ENCODE measurements at regions not wholly inside any gene's neighbourhood (a gene's known extent, or its start where the extent isn't known, plus 50 kb on each side); places are given as distances from the start of the nearest gene placed in this dataset.
"Not testable (repeated sequence)": the region's sequence is repeated elsewhere in the genome, so short reads cannot be mapped to it uniquely, and the experiment has no call there.

DNA sequence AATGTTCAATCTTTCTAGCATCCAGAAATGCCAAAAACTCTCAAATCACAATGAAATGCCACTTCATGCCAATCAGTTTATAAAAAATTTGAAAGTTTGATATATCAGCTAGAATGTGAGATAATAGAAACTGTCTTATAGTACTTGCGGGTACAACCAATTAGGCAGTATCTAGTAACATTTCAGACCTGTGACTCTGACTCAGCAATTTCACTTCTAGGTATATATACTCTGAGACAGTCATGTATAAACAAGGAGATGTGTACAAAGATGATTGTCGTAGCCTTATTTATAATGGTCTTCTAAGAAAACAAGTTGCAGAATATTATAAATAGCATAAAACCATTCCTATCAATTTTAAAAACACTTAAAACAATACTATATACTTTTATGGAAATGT is 252.3 kb upstream of the PODXL start:
- CTCF ChIA-PET: interaction anchor here (1.1 kb wide), 1 partner anchor 36 kb away, joined by 3 read pairs; no protein-coding TSS in a partner anchor
- Histone ChIP-seq H2AFZ (ENCODE audit: low read depth) (no peak overlapping the region), H3K4me3 (ENCODE audit: low read depth in 2 of 2, low read length in 1 of 2) (no peak overlapping the region), H3K9me2 (no peaks in the 10 kb centered on the region), H3K9me3 (no peaks in the 10 kb centered on the region), H3F3A (replicated peaks; ENCODE audit: insufficient read depth) (no peaks in the 10 kb centered on the region), H3K27me3 (ENCODE audit: insufficient read depth) (no peaks in the 10 kb centered on the region), H3K27ac (ENCODE audit: low read depth in 2 of 2, low read length in 1 of 2) (no peak overlapping the region), H4K20me1 (ENCODE audit: insufficient read depth) (no peaks in the 10 kb centered on the region), H3K36me3 (replicated peaks in 1 of 2; ENCODE audit: control insufficient read depth in 1 of 2, insufficient read depth in 2 of 2, low read length in 1 of 2) (no peaks in the 10 kb centered on the region), H3K4me1 (ENCODE audit: control insufficient read depth in 1 of 2, insufficient read depth in 2 of 2, low read depth in 1 of 2, low read length in 1 of 2) (no peaks in the 10 kb centered on the region), H3K9ac (no peak overlapping the region), H3K79me2 (ENCODE audit: insufficient read depth) (no peaks in the 10 kb centered on the region), H3K4me2 (no peak overlapping the region)
- POLR2A ChIA-PET: no interaction called here
- WGBS (ENCODE audit: low lambda C conversion rate): 61% methylated on average over 2 of the region's 2 CpGs
- no peak for DNase-seq
- TF ChIP-seq, protein P1, sequence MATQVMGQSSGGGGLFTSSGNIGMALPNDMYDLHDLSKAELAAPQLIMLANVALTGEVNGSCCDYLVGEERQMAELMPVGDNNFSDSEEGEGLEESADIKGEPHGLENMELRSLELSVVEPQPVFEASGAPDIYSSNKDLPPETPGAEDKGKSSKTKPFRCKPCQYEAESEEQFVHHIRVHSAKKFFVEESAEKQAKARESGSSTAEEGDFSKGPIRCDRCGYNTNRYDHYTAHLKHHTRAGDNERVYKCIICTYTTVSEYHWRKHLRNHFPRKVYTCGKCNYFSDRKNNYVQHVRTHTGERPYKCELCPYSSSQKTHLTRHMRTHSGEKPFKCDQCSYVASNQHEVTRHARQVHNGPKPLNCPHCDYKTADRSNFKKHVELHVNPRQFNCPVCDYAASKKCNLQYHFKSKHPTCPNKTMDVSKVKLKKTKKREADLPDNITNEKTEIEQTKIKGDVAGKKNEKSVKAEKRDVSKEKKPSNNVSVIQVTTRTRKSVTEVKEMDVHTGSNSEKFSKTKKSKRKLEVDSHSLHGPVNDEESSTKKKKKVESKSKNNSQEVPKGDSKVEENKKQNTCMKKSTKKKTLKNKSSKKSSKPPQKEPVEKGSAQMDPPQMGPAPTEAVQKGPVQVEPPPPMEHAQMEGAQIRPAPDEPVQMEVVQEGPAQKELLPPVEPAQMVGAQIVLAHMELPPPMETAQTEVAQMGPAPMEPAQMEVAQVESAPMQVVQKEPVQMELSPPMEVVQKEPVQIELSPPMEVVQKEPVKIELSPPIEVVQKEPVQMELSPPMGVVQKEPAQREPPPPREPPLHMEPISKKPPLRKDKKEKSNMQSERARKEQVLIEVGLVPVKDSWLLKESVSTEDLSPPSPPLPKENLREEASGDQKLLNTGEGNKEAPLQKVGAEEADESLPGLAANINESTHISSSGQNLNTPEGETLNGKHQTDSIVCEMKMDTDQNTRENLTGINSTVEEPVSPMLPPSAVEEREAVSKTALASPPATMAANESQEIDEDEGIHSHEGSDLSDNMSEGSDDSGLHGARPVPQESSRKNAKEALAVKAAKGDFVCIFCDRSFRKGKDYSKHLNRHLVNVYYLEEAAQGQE (IDR thresholded peaks at IDR 0.05; ENCODE audit: low read depth, low read length): no peak
- TF ChIP-seq TAF1 (IDR thresholded peaks at IDR 0.05; ENCODE audit: borderline replicate concordance, low read depth, low read length) (no peak), POLR2AphosphoS5 (IDR thresholded peaks at IDR 0.05; ENCODE audit: low read depth, low read length) (no peak), TCF12 (IDR thresholded peaks at IDR 0.05) (no peak), TEAD4 (IDR thresholded peaks at IDR 0.05; ENCODE audit: borderline replicate concordance, insufficient read depth) (no peak), GABPA (IDR thresholded peaks at IDR 0.05; ENCODE audit: low read depth) (no peak), FOXJ3 (CRISPR knock-in tag; IDR thresholded peaks at IDR 0.05) (no peak), JUND (IDR thresholded peaks at IDR 0.05) (no peak), SIN3A (IDR thresholded peaks at IDR 0.05; ENCODE audit: borderline replicate concordance, low read depth, low read length) (no peak), NFIC (IDR thresholded peaks at IDR 0.05; ENCODE audit: borderline replicate concordance) (no peak), CHD2 (IDR thresholded peaks at IDR 0.05; ENCODE audit: low read length, partially characterized antibody) (no peak), EZH2phosphoT487 (IDR thresholded peaks at IDR 0.05; ENCODE audit: borderline replicate concordance, low read depth) (no peak), NRF1 (IDR thresholded peaks at IDR 0.05; ENCODE audit: low read depth, low read length) (no peak), GATA2 (CRISPR knock-in tag; IDR thresholded peaks at IDR 0.05) (no peak)
- TF ChIP-seq, protein P2, sequence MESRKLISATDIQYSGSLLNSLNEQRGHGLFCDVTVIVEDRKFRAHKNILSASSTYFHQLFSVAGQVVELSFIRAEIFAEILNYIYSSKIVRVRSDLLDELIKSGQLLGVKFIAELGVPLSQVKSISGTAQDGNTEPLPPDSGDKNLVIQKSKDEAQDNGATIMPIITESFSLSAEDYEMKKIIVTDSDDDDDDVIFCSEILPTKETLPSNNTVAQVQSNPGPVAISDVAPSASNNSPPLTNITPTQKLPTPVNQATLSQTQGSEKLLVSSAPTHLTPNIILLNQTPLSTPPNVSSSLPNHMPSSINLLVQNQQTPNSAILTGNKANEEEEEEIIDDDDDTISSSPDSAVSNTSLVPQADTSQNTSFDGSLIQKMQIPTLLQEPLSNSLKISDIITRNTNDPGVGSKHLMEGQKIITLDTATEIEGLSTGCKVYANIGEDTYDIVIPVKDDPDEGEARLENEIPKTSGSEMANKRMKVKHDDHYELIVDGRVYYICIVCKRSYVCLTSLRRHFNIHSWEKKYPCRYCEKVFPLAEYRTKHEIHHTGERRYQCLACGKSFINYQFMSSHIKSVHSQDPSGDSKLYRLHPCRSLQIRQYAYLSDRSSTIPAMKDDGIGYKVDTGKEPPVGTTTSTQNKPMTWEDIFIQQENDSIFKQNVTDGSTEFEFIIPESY (IDR thresholded peaks at IDR 0.05; ENCODE audit: borderline replicate concordance, low read depth): no peak
- TF ChIP-seq, protein P3, sequence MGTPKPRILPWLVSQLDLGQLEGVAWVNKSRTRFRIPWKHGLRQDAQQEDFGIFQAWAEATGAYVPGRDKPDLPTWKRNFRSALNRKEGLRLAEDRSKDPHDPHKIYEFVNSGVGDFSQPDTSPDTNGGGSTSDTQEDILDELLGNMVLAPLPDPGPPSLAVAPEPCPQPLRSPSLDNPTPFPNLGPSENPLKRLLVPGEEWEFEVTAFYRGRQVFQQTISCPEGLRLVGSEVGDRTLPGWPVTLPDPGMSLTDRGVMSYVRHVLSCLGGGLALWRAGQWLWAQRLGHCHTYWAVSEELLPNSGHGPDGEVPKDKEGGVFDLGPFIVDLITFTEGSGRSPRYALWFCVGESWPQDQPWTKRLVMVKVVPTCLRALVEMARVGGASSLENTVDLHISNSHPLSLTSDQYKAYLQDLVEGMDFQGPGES (IDR thresholded peaks at IDR 0.05; ENCODE audit: low read depth, low read length): no peak
- TF ChIP-seq, protein P4, sequence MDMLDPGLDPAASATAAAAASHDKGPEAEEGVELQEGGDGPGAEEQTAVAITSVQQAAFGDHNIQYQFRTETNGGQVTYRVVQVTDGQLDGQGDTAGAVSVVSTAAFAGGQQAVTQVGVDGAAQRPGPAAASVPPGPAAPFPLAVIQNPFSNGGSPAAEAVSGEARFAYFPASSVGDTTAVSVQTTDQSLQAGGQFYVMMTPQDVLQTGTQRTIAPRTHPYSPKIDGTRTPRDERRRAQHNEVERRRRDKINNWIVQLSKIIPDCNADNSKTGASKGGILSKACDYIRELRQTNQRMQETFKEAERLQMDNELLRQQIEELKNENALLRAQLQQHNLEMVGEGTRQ (IDR thresholded peaks at IDR 0.05; ENCODE audit: borderline replicate concordance, low read depth, low read length): no peak

DNA sequence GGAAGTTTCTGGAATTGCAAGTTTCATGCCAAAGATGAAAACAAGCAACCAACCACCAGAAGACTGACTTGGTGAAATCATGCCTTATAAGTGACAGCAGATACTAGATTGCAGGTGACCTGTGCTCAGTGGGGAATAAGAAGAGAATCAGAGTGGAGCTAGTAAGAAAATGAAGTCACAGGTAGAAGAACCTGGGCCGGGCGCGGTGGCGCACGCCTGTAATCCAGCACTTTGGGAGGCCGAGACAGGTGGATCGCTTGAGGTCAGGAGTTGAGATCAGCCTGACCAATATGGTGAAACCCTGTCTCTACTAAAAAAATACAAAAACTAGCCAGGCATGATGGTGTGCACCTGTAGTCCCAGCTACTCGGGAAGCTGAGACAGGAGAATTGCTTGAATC is 251.7 kb upstream of the PODXL start:
- H3K4me3 ChIP-seq (ENCODE audit: low read depth in 2 of 2, low read length in 1 of 2); H2AFZ ChIP-seq (ENCODE audit: low read depth); H3K9ac ChIP-seq; H3K27me3 ChIP-seq (ENCODE audit: insufficient read depth); H3K79me2 ChIP-seq (ENCODE audit: insufficient read depth); H3K4me1 ChIP-seq (ENCODE audit: control insufficient read depth in 1 of 2, insufficient read depth in 2 of 2, low read depth in 1 of 2, low read length in 1 of 2); H3F3A ChIP-seq (replicated peaks; ENCODE audit: insufficient read depth); H3K27ac ChIP-seq (ENCODE audit: low read depth in 2 of 2, low read length in 1 of 2); H4K20me1 ChIP-seq (ENCODE audit: insufficient read depth); H3K9me2 ChIP-seq; H3K4me2 ChIP-seq; H3K36me3 ChIP-seq (replicated peaks in 1 of 2; ENCODE audit: control insufficient read depth in 1 of 2, insufficient read depth in 2 of 2, low read length in 1 of 2); H3K9me3 ChIP-seq; POLR2A ChIA-PET; DNase-seq: not testable (repeated sequence)
- CTCF ChIA-PET: interaction anchor here (1.1 kb wide), 1 partner anchor 37 kb away, joined by 3 read pairs; no protein-coding TSS in a partner anchor
- WGBS (ENCODE audit: low lambda C conversion rate): 73% methylated on average over 8 of the region's 8 CpGs

Data from SK-N-SH (cell line).